HL-60 (cell line): ENCODE measurements at regions not wholly inside any gene's neighbourhood (a gene's known extent, or its start where the extent isn't known, plus 50 kb on each side); places are given as distances from the start of the nearest gene placed in this dataset.

Source experiments
- POLR2AphosphoS5 ChIP-seq: IDR thresholded peaks from 2 replicates; pipeline ENCODE4 v1.6.1; 2012; ENCODE audit warnings: low read depth
- TF ChIP-seq, protein P1 (sequence below): IDR thresholded peaks from one replicate; pipeline ENCODE4 v1.5.1; 2011; ENCODE audit warnings: low read length, control low read depth, inconsistent platforms; ENCODE audit not compliant: insufficient read depth
- TF ChIP-seq, protein P2 (sequence below): IDR thresholded peaks from 2 replicates; pipeline ENCODE4 v1.6.1; 2012; ENCODE audit warnings: low read depth; ENCODE audit not compliant: insufficient replicate concordance

DNA sequence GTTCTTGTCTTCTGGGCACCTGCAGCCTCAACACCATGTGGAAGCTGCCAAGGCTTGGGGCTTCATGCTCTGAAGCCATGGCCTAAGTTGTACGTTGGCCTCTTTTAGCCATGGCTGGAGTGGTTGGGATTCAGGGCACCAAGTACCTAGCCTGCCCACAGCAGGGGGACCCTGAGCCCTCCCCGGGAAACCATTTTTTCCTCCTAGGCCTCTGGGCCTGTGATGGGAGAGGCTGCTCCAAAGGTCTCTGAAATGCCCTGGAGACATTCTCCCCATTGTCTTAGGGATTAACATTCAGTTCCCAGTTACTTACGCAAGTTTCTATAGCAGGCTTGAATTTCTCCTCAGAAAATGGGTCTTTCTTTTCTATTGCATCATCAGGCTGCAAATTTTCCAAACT is 269.3 kb downstream of the NAP1L3 start:
- TF ChIP-seq, protein P1, sequence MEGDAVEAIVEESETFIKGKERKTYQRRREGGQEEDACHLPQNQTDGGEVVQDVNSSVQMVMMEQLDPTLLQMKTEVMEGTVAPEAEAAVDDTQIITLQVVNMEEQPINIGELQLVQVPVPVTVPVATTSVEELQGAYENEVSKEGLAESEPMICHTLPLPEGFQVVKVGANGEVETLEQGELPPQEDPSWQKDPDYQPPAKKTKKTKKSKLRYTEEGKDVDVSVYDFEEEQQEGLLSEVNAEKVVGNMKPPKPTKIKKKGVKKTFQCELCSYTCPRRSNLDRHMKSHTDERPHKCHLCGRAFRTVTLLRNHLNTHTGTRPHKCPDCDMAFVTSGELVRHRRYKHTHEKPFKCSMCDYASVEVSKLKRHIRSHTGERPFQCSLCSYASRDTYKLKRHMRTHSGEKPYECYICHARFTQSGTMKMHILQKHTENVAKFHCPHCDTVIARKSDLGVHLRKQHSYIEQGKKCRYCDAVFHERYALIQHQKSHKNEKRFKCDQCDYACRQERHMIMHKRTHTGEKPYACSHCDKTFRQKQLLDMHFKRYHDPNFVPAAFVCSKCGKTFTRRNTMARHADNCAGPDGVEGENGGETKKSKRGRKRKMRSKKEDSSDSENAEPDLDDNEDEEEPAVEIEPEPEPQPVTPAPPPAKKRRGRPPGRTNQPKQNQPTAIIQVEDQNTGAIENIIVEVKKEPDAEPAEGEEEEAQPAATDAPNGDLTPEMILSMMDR, result no peak
- TF ChIP-seq POLR2AphosphoS5, result no peak
- TF ChIP-seq, protein P2, sequence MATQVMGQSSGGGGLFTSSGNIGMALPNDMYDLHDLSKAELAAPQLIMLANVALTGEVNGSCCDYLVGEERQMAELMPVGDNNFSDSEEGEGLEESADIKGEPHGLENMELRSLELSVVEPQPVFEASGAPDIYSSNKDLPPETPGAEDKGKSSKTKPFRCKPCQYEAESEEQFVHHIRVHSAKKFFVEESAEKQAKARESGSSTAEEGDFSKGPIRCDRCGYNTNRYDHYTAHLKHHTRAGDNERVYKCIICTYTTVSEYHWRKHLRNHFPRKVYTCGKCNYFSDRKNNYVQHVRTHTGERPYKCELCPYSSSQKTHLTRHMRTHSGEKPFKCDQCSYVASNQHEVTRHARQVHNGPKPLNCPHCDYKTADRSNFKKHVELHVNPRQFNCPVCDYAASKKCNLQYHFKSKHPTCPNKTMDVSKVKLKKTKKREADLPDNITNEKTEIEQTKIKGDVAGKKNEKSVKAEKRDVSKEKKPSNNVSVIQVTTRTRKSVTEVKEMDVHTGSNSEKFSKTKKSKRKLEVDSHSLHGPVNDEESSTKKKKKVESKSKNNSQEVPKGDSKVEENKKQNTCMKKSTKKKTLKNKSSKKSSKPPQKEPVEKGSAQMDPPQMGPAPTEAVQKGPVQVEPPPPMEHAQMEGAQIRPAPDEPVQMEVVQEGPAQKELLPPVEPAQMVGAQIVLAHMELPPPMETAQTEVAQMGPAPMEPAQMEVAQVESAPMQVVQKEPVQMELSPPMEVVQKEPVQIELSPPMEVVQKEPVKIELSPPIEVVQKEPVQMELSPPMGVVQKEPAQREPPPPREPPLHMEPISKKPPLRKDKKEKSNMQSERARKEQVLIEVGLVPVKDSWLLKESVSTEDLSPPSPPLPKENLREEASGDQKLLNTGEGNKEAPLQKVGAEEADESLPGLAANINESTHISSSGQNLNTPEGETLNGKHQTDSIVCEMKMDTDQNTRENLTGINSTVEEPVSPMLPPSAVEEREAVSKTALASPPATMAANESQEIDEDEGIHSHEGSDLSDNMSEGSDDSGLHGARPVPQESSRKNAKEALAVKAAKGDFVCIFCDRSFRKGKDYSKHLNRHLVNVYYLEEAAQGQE, result no peak
